WTC11 (cell line): ENCODE measurements at regions not wholly inside any gene's neighbourhood (a gene's known extent, or its start where the extent isn't known, plus 50 kb on each side); places are given as distances from the start of the nearest gene placed in this dataset.

Source experiments
- ATAC-seq: fragments of 200-7000 bp; cut with Tn5 transposase; 2 replicates; pipeline ENCODE4 v1.10.0; 2021; ENCODE audit warnings: mild to moderate bottlenecking, moderate library complexity
- CTCF ChIA-PET: fragments of 300-600 bp; sonication (Branson Sonifier 250); formaldehyde crosslinking; loops from one replicate; lab custom pipeline; 2021; ENCODE audit warnings: antibody characterized with exemption; lab: Charles Lee
- POLR2A ChIA-PET: fragments of 350-600 bp; sonication (Branson Sonifier 250); formaldehyde crosslinking; loops from one replicate; lab custom pipeline; 2021; ENCODE audit warnings: antibody characterized with exemption; lab: Charles Lee
- DNase-seq: peaks from one replicate; pipeline ENCODE4 v3.0.0; 2021; ENCODE audit warnings: low spot score
- H3K27ac Mint-ChIP-seq: 2 replicates; pipeline ENCODE4 v1.8.0; 2021; ENCODE audit warnings: mixed read lengths
- H3K27me3 Mint-ChIP-seq: 2 replicates; pipeline ENCODE4 v1.8.0; 2021; ENCODE audit warnings: low read depth, mild to moderate bottlenecking, moderate library complexity, mixed read lengths
- H3K36me3 Mint-ChIP-seq: 2 replicates; pipeline ENCODE4 v1.8.0; 2021; ENCODE audit warnings: mixed read lengths
- H3K4me1 Mint-ChIP-seq: 2 replicates; pipeline ENCODE4 v1.8.0; 2022; ENCODE audit warnings: mixed read lengths
- H3K4me3 Mint-ChIP-seq: 2 replicates; pipeline ENCODE4 v1.8.0; 2021; ENCODE audit warnings: mild to moderate bottlenecking, moderate library complexity, mixed read lengths
- H3K9me3 Mint-ChIP-seq: 2 replicates; pipeline ENCODE4 v1.8.0; 2021; ENCODE audit warnings: mixed read lengths
- CBFB ChIP-seq: sonication (generic); formaldehyde crosslinking; IDR thresholded peaks from 2 replicates; pipeline ENCODE4 v1.8.1; 2022; ENCODE audit warnings: mild to moderate bottlenecking, low read depth, missing genetic modification reagents
- CREM ChIP-seq: sonication (generic); formaldehyde crosslinking; IDR thresholded peaks from 2 replicates; pipeline ENCODE4 v1.8.1; 2022; ENCODE audit warnings: mild to moderate bottlenecking, missing genetic modification reagents, moderate library complexity
- ELF4 ChIP-seq: sonication (generic); formaldehyde crosslinking; IDR thresholded peaks from 2 replicates; pipeline ENCODE4 v1.8.1; 2022; ENCODE audit warnings: low read depth, mild to moderate bottlenecking, moderate library complexity, missing genetic modification reagents
- FOXK1 ChIP-seq: sonication (generic); formaldehyde crosslinking; IDR thresholded peaks from 2 replicates; pipeline ENCODE4 v1.8.0; 2022; ENCODE audit warnings: mild to moderate bottlenecking, moderate library complexity, missing genetic modification reagents
- MYBL2 ChIP-seq: sonication (generic); formaldehyde crosslinking; IDR thresholded peaks from 2 replicates; pipeline ENCODE4 v1.8.1; 2023; ENCODE audit warnings: mild to moderate bottlenecking, moderate library complexity, missing genetic modification reagents
- NFATC4 ChIP-seq: fragments of 250-450 bp; sonication (Bioruptor Pico); IDR thresholded peaks from 2 replicates; pipeline ENCODE4 v1.9.0; 2021; ENCODE audit warnings: mild to moderate bottlenecking
- RORB ChIP-seq: fragments of 250-450 bp; sonication (Bioruptor Pico); IDR thresholded peaks from 2 replicates; pipeline ENCODE4 v1.9.0; 2021; ENCODE audit warnings: mild to moderate bottlenecking
- TEAD4 ChIP-seq: sonication (generic); formaldehyde crosslinking; IDR thresholded peaks from 2 replicates; pipeline ENCODE4 v1.8.0; 2022; ENCODE audit warnings: mild to moderate bottlenecking, missing genetic modification reagents
- ZBTB21 ChIP-seq: sonication (generic); formaldehyde crosslinking; IDR thresholded peaks from 2 replicates; pipeline ENCODE4 v1.8.1; 2023; ENCODE audit warnings: mild to moderate bottlenecking, missing genetic modification reagents, borderline replicate concordance
- ZNF232 ChIP-seq: sonication (generic); formaldehyde crosslinking; IDR thresholded peaks from 2 replicates; pipeline ENCODE4 v1.8.0; 2022; ENCODE audit warnings: mild to moderate bottlenecking, missing genetic modification reagents
- ZNF416 ChIP-seq: fragments of 250-450 bp; sonication (Bioruptor Pico); IDR thresholded peaks from 2 replicates; pipeline ENCODE4 v1.9.0; 2021; ENCODE audit warnings: mild to moderate bottlenecking, inconsistent platforms
- TF ChIP-seq, protein P1 (sequence below): sonication (generic); formaldehyde crosslinking; IDR thresholded peaks from 2 replicates; pipeline ENCODE4 v1.8.0; 2022; ENCODE audit warnings: mild to moderate bottlenecking, missing genetic modification reagents
- TF ChIP-seq, protein P2 (sequence below): sonication (generic); formaldehyde crosslinking; conservative IDR thresholded peaks from 2 replicates; pipeline ENCODE4 v1.8.1; 2023; ENCODE audit warnings: mild to moderate bottlenecking, low read depth, missing genetic modification reagents, moderate library complexity
- TF ChIP-seq, protein P3 (sequence below): sonication (generic); formaldehyde crosslinking; IDR thresholded peaks from 2 replicates; pipeline ENCODE4 v1.8.1; 2022; ENCODE audit warnings: low read depth, mild to moderate bottlenecking, moderate library complexity, missing genetic modification reagents, borderline replicate concordance
- TF ChIP-seq, protein P4 (sequence below): sonication (generic); formaldehyde crosslinking; IDR thresholded peaks from 2 replicates; pipeline ENCODE4 v1.8.1; 2023; ENCODE audit warnings: mild to moderate bottlenecking, moderate library complexity, missing genetic modification reagents
- TF ChIP-seq, protein P5 (sequence below): sonication (generic); formaldehyde crosslinking; IDR thresholded peaks from 2 replicates; pipeline ENCODE4 v1.8.0; 2022; ENCODE audit warnings: mild to moderate bottlenecking, missing genetic modification reagents
- TF ChIP-seq, protein P6 (sequence below): sonication (generic); formaldehyde crosslinking; IDR thresholded peaks from 2 replicates; pipeline ENCODE4 v1.8.1; 2023; ENCODE audit warnings: mild to moderate bottlenecking, missing genetic modification reagents
- TF ChIP-seq, protein P7 (sequence below): fragments of 250-450 bp; sonication (Bioruptor Pico); conservative IDR thresholded peaks from 2 replicates; pipeline ENCODE4 v1.9.0; 2021; ENCODE audit warnings: mild to moderate bottlenecking
- TF ChIP-seq, protein P8 (sequence below): sonication (generic); formaldehyde crosslinking; IDR thresholded peaks from 2 replicates; pipeline ENCODE4 v1.8.1; 2023; ENCODE audit warnings: mild to moderate bottlenecking, missing genetic modification reagents, moderate library complexity

DNA sequence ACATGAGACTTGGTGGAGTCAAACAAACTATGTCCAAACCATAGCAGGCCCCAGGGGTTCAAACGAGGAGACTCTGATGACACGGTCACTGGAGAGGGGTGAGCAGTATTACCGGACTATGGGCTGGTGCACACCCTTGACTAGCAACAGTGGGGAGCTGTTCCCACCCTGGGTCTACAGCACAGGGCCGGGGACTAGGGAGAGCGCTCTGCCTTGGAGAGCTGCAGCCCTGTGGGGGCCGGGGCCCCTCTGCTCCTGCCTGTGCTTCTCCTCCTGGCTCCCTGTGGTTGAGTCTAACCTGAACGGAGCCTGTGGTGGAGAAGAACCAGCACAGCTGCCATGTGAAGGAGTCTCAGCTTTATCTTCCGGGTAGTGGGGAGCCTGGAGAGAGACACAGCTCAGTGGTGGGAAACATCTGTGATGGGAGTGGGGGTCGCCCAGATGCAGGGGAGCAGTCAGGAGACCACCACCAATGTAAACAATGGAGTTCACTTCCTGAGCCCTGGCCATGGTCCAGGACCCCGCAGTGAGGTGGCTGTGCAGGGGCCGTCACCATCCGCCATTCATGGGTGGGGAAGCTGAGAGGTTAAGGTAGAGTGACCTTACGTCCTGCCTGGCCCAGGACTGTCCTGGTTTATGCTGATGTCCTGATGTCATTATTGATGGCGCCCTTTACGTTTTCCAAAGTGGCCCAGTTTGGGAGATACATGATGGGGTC, 195.7 kb upstream of the TWIST2 start (continued):
- TF ChIP-seq, protein P1, sequence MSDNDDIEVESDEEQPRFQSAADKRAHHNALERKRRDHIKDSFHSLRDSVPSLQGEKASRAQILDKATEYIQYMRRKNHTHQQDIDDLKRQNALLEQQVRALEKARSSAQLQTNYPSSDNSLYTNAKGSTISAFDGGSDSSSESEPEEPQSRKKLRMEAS (CRISPR knock-in tag): no peak
- TF ChIP-seq NFATC4 (CRISPR knock-in tag) (no peak), MYBL2 (CRISPR knock-in tag) (no peak), CBFB (CRISPR knock-in tag) (no peak), CREM (CRISPR knock-in tag) (no peak)
- TF ChIP-seq, protein P2, sequence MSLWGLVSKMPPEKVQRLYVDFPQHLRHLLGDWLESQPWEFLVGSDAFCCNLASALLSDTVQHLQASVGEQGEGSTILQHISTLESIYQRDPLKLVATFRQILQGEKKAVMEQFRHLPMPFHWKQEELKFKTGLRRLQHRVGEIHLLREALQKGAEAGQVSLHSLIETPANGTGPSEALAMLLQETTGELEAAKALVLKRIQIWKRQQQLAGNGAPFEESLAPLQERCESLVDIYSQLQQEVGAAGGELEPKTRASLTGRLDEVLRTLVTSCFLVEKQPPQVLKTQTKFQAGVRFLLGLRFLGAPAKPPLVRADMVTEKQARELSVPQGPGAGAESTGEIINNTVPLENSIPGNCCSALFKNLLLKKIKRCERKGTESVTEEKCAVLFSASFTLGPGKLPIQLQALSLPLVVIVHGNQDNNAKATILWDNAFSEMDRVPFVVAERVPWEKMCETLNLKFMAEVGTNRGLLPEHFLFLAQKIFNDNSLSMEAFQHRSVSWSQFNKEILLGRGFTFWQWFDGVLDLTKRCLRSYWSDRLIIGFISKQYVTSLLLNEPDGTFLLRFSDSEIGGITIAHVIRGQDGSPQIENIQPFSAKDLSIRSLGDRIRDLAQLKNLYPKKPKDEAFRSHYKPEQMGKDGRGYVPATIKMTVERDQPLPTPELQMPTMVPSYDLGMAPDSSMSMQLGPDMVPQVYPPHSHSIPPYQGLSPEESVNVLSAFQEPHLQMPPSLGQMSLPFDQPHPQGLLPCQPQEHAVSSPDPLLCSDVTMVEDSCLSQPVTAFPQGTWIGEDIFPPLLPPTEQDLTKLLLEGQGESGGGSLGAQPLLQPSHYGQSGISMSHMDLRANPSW (CRISPR knock-in tag): no peak
- TF ChIP-seq, all 79 proteins: peak for 0

DNA sequence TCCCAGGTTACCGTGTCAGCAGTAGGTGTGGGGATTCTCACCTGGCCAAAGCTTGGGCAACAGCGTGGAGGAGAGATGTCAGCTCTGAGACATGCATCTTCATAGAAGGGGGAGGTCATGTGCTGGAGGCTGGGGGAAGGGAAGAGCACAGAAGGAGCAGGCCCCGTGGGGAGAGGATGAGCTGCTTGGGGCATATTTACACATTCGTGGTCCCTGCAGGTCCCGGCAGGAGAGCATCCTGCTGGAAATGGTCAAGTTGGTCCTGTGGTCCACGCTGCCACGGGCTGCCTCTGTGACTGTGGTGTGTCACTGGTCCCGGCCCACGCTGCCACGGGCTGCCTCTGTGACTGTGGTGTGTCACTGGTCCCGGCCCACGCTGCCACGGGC, 195.1 kb upstream of the TWIST2 start:
- no peaks in the 10 kb centered on the region for H3K27me3 Mint-ChIP-seq
- POLR2A ChIA-PET: no interaction called here
- no peak overlapping the region for H3K27ac Mint-ChIP-seq
- DNase-seq: no peak
- no peak overlapping the region for H3K4me3 Mint-ChIP-seq
- ATAC-seq: no peak
- H3K36me3 Mint-ChIP-seq: 0 out of 2 replicates have a peak, but pooled peaks cover 2% of the 10 kb centered on the region
- peaks cover 27% of the 10 kb centered on the region for H3K9me3 Mint-ChIP-seq
- CTCF ChIA-PET: no interaction called here
- H3K4me1 Mint-ChIP-seq: peaks cover 14% of the 10 kb centered on the region
- no peak for TF ChIP-seq RORB (CRISPR knock-in tag)
- TF ChIP-seq, protein P1 (CRISPR knock-in tag): no peak
- TF ChIP-seq, protein P3, sequence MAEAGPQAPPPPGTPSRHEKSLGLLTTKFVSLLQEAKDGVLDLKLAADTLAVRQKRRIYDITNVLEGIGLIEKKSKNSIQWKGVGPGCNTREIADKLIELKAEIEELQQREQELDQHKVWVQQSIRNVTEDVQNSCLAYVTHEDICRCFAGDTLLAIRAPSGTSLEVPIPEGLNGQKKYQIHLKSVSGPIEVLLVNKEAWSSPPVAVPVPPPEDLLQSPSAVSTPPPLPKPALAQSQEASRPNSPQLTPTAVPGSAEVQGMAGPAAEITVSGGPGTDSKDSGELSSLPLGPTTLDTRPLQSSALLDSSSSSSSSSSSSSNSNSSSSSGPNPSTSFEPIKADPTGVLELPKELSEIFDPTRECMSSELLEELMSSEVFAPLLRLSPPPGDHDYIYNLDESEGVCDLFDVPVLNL: no peak
- TF ChIP-seq, protein P4, sequence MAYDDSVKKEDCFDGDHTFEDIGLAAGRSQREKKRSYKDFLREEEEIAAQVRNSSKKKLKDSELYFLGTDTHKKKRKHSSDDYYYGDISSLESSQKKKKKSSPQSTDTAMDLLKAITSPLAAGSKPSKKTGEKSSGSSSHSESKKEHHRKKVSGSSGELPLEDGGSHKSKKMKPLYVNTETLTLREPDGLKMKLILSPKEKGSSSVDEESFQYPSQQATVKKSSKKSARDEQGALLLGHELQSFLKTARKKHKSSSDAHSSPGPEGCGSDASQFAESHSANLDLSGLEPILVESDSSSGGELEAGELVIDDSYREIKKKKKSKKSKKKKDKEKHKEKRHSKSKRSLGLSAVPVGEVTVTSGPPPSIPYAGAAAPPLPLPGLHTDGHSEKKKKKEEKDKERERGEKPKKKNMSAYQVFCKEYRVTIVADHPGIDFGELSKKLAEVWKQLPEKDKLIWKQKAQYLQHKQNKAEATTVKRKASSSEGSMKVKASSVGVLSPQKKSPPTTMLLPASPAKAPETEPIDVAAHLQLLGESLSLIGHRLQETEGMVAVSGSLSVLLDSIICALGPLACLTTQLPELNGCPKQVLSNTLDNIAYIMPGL: no peak
- TF ChIP-seq ZBTB21 (CRISPR knock-in tag): no peak
- no peak for TF ChIP-seq FOXK1
- TF ChIP-seq, protein P5, sequence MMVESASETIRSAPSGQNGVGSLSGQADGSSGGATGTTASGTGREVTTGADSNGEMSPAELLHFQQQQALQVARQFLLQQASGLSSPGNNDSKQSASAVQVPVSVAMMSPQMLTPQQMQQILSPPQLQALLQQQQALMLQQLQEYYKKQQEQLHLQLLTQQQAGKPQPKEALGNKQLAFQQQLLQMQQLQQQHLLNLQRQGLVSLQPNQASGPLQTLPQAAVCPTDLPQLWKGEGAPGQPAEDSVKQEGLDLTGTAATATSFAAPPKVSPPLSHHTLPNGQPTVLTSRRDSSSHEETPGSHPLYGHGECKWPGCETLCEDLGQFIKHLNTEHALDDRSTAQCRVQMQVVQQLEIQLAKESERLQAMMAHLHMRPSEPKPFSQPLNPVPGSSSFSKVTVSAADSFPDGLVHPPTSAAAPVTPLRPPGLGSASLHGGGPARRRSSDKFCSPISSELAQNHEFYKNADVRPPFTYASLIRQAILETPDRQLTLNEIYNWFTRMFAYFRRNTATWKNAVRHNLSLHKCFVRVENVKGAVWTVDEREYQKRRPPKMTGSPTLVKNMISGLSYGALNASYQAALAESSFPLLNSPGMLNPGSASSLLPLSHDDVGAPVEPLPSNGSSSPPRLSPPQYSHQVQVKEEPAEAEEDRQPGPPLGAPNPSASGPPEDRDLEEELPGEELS: no peak
- TF ChIP-seq, protein P6, sequence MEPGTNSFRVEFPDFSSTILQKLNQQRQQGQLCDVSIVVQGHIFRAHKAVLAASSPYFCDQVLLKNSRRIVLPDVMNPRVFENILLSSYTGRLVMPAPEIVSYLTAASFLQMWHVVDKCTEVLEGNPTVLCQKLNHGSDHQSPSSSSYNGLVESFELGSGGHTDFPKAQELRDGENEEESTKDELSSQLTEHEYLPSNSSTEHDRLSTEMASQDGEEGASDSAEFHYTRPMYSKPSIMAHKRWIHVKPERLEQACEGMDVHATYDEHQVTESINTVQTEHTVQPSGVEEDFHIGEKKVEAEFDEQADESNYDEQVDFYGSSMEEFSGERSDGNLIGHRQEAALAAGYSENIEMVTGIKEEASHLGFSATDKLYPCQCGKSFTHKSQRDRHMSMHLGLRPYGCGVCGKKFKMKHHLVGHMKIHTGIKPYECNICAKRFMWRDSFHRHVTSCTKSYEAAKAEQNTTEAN (CRISPR knock-in tag): no peak
- TF ChIP-seq, protein P7, sequence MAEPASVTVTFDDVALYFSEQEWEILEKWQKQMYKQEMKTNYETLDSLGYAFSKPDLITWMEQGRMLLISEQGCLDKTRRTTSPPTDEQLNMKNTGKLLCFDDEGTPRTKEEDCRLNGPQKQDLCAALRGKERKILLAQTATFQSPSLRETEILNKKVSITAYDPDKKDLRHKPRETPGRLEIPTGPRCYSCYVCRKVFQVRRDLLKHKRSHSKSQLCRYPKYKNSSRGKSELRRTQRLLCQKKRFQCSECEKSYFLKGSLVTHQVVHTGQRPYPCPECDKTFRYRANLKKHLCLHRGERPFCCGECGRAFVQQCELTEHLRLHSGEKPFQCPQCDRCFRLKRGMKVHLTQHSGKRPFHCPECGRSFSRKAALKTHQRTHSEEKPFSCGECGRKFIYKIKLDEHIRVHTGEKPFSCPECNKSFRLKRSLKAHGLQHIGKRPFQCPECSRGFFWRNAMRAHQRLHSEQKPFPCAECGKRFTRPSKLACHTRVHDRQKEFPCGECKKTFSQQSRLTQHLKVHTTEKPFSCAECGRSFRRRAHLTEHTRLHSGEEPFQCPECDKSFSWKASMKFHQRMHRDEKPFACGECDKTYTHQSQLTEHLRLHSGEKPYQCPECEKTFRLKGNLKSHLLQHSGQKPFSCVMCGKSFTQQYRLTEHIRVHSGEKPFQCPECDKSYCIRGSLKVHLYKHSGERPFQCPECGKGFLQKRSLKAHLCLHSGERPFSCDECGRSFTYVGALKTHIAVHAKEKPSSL: no peak
- no peak for TF ChIP-seq ZNF416 (CRISPR knock-in tag)
- TF ChIP-seq, protein P8, sequence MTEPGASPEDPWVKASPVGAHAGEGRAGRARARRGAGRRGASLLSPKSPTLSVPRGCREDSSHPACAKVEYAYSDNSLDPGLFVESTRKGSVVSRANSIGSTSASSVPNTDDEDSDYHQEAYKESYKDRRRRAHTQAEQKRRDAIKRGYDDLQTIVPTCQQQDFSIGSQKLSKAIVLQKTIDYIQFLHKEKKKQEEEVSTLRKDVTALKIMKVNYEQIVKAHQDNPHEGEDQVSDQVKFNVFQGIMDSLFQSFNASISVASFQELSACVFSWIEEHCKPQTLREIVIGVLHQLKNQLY (CRISPR knock-in tag): no peak
- TF ChIP-seq TEAD4 (CRISPR knock-in tag): no peak
- TF ChIP-seq ELF4 (CRISPR knock-in tag): no peak
- no peak for TF ChIP-seq ZNF232 (CRISPR knock-in tag)
